Ishikawa (cell line): ENCODE measurements at regions not wholly inside any gene's neighbourhood (a gene's known extent, or its start where the extent isn't known, plus 50 kb on each side); places are given as distances from the start of the nearest gene placed in this dataset.

Experiments used
- NFIC ChIP-seq: IDR thresholded peaks from 2 replicates; pipeline ENCODE4 v1.6.1; 2012
- RAD21 ChIP-seq: IDR thresholded peaks from 2 replicates; pipeline ENCODE4 v1.6.1; 2012; ENCODE audit warnings: low read depth
- REST ChIP-seq: IDR thresholded peaks from 2 replicates; pipeline ENCODE4 v1.6.1; 2012; ENCODE audit warnings: low read depth, mild to moderate bottlenecking
- TAF1 ChIP-seq: IDR thresholded peaks from 2 replicates; pipeline ENCODE4 v1.6.1; 2012; ENCODE audit warnings: low read depth, mild to moderate bottlenecking
- TCF12 ChIP-seq: IDR thresholded peaks from 2 replicates; pipeline ENCODE4 v1.6.1; 2012; ENCODE audit warnings: low read depth
- TEAD4 ChIP-seq: IDR thresholded peaks from 2 replicates; pipeline ENCODE4 v1.6.1; 2012
- YY1 ChIP-seq: IDR thresholded peaks from 2 replicates; pipeline ENCODE4 v1.6.1; 2012; ENCODE audit warnings: low read depth
- TF ChIP-seq, protein P1 (sequence below): IDR thresholded peaks from 2 replicates; pipeline ENCODE4 v1.6.1; 2012

GRCh38 chr3:25191673-25192072, 236.4 kb upstream of the RARB start:
- no peak for TF ChIP-seq TEAD4
- TF ChIP-seq NFIC: no peak
- TF ChIP-seq TAF1: no peak
- no peak for TF ChIP-seq RAD21
- no peak for TF ChIP-seq YY1
- TF ChIP-seq REST: no peak
- TF ChIP-seq, protein P1, sequence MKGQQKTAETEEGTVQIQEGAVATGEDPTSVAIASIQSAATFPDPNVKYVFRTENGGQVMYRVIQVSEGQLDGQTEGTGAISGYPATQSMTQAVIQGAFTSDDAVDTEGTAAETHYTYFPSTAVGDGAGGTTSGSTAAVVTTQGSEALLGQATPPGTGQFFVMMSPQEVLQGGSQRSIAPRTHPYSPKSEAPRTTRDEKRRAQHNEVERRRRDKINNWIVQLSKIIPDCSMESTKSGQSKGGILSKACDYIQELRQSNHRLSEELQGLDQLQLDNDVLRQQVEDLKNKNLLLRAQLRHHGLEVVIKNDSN: no peak
- no peak for TF ChIP-seq TCF12
